ENCODE measurements at regions not wholly inside any gene's neighbourhood (a gene's known extent, or its start where the extent isn't known, plus 50 kb on each side); places are given as distances from the start of the nearest gene placed in this dataset.
"Not testable (repeated sequence)": the region's sequence is repeated elsewhere in the genome, so short reads cannot be mapped to it uniquely, and the experiment has no call there.

GRCh38 chr20:52015155-52015554 is 176.4 kb downstream of the ZFP64 start:
- DNase-seq (ENCODE audit: low read depth in 3 of 3, low spot score in 2 of 3), result no peak

GRCh38 chr20:52012079-52012478 is 179.5 kb downstream of the ZFP64 start:
- DNase-seq (ENCODE audit: low read depth in 3 of 3, low spot score in 2 of 3), result no peak

GRCh38 chr20:52011093-52011492 is 180.5 kb downstream of the ZFP64 start:
- DNase-seq (ENCODE audit: low read depth in 3 of 3, low spot score in 2 of 3), result no peak

- no peak for DNase-seq (ENCODE audit: low read depth in 3 of 3, low spot score in 2 of 3)
Observed at GRCh38 chr20:52010541-52010940, 181.0 kb downstream of the ZFP64 start.

GRCh38 chr20:52008874-52009273 is 182.7 kb downstream of the ZFP64 start:
- DNase-seq (ENCODE audit: low read depth in 3 of 3, low spot score in 2 of 3), result no peak

- no peak for DNase-seq (ENCODE audit: low read depth in 3 of 3, low spot score in 2 of 3)
Observed at GRCh38 chr20:52004715-52005114, 186.9 kb downstream of the ZFP64 start.

- no peak for DNase-seq (ENCODE audit: low read depth in 3 of 3, low spot score in 2 of 3)
Observed at GRCh38 chr20:52004018-52004417, 187.6 kb downstream of the ZFP64 start.

GRCh38 chr20:52003415-52003814 is 188.2 kb downstream of the ZFP64 start:
- DNase-seq (ENCODE audit: low read depth in 3 of 3, low spot score in 2 of 3), result no peak

GRCh38 chr20:52001999-52002666 is 189.4 kb downstream of the ZFP64 start:
- no peak for DNase-seq (ENCODE audit: low read depth in 3 of 3, low spot score in 2 of 3)

- DNase-seq (ENCODE audit: low read depth in 3 of 3, low spot score in 2 of 3), result not testable (repeated sequence)
Observed at GRCh38 chr20:51997281-51997936, 194.2 kb downstream of the ZFP64 start.

- no peak for DNase-seq (ENCODE audit: low read depth in 3 of 3, low spot score in 2 of 3)
Observed at GRCh38 chr20:51995551-51995951, 193.2 kb upstream of the SALL4 start.

- no peak for DNase-seq (ENCODE audit: low read depth in 3 of 3, low spot score in 2 of 3)
Observed at GRCh38 chr20:51994751-51995417, 192.6 kb upstream of the SALL4 start.

GRCh38 chr20:51987812-51988211 is 185.5 kb upstream of the SALL4 start:
- DNase-seq (ENCODE audit: low read depth in 3 of 3, low spot score in 2 of 3), result no peak

GRCh38 chr20:51985013-51985415 is 182.7 kb upstream of the SALL4 start:
- DNase-seq (ENCODE audit: low read depth in 3 of 3, low spot score in 2 of 3), result no peak

- no peak for DNase-seq (ENCODE audit: low read depth in 3 of 3, low spot score in 2 of 3)
Observed at GRCh38 chr20:51980277-51980676, 178.0 kb upstream of the SALL4 start.

GRCh38 chr20:51979226-51979625 is 176.9 kb upstream of the SALL4 start:
- no peak for DNase-seq (ENCODE audit: low read depth in 3 of 3, low spot score in 2 of 3)

GRCh38 chr20:51978070-51978501 is 175.8 kb upstream of the SALL4 start:
- DNase-seq (ENCODE audit: low read depth in 3 of 3, low spot score in 2 of 3), result no peak

GRCh38 chr20:51972056-51972455 is 169.7 kb upstream of the SALL4 start:
- DNase-seq (ENCODE audit: low read depth in 3 of 3, low spot score in 2 of 3), result no peak

GRCh38 chr20:51970858-51971257 is 168.5 kb upstream of the SALL4 start:
- DNase-seq (ENCODE audit: low read depth in 3 of 3, low spot score in 2 of 3), result no peak

GRCh38 chr20:51969191-51969590 is 166.9 kb upstream of the SALL4 start:
- no peak for DNase-seq (ENCODE audit: low read depth in 3 of 3, low spot score in 2 of 3)

GRCh38 chr20:51968151-51968550 is 165.8 kb upstream of the SALL4 start:
- no peak for DNase-seq (ENCODE audit: low read depth in 3 of 3, low spot score in 2 of 3)
